ENCODE measurements at regions not wholly inside any gene's neighbourhood (a gene's known extent, or its start where the extent isn't known, plus 50 kb on each side); places are given as distances from the start of the nearest gene placed in this dataset.

- ChIA-PET CTCF (no interaction called here), POLR2A (no interaction called here)
- Histone ChIP-seq H3K4me1 (ENCODE audit: control extremely low read depth in 1 of 4, control insufficient read depth in 4 of 4, insufficient read depth in 4 of 4, low read length in 3 of 4) (no peaks in the 10 kb centered on the region), H3K9me3 (ENCODE audit: control extremely low read depth in 1 of 5, control insufficient read depth in 4 of 5, insufficient read depth in 2 of 5, low read depth in 1 of 5, low read length in 4 of 5) (no peaks in the 10 kb centered on the region), H3K27me3 (replicated peaks in 2 of 5; ENCODE audit: control insufficient read depth in 4 of 5, insufficient read depth in 5 of 5, low read length in 4 of 5) (peaks cover 0 to 23% (median 7%) of the 10 kb centered on the region in 5 experiments), H3K4me3 (ENCODE audit: control insufficient read depth in 1 of 7, extremely low read depth in 1 of 7, insufficient read depth in 4 of 7, low read depth in 2 of 7, low read length in 6 of 7) (no peak overlapping the region), H3K36me3 (ENCODE audit: control insufficient read depth in 4 of 4, insufficient read depth in 4 of 4, low read length in 3 of 4) (no peaks in the 10 kb centered on the region), H3K27ac (ENCODE audit: insufficient read depth in 1 of 2, low read depth in 1 of 2, low read length in 2 of 2, poor library complexity in 1 of 2, severe bottlenecking in 2 of 2) (no peak overlapping the region)
- 96% methylated on average over 4 of the region's 7 CpGs for WGBS (ENCODE audit: insufficient coverage)
- DNase-seq = no peak
Measured at GRCh38 chr10:130778166-130778545, 533.4 kb downstream of the TCERG1L start.

GRCh38 chr10:130780763-130781162, 530.8 kb downstream of the TCERG1L start:
- no peaks in the 10 kb centered on the region for H3K9me3 ChIP-seq (ENCODE audit: control extremely low read depth in 1 of 5, control insufficient read depth in 4 of 5, insufficient read depth in 2 of 5, low read depth in 1 of 5, low read length in 4 of 5)
- no peak overlapping the region for H3K4me3 ChIP-seq (ENCODE audit: control insufficient read depth in 1 of 7, extremely low read depth in 1 of 7, insufficient read depth in 4 of 7, low read depth in 2 of 7, low read length in 6 of 7)
- no peak overlapping the region for H3K27ac ChIP-seq (ENCODE audit: insufficient read depth in 1 of 2, low read depth in 1 of 2, low read length in 2 of 2, poor library complexity in 1 of 2, severe bottlenecking in 2 of 2)
- no peaks in the 10 kb centered on the region for H3K4me1 ChIP-seq (ENCODE audit: control extremely low read depth in 1 of 4, control insufficient read depth in 4 of 4, insufficient read depth in 4 of 4, low read length in 3 of 4)
- DNase-seq = no peak
- no peaks in the 10 kb centered on the region for H3K36me3 ChIP-seq (ENCODE audit: control insufficient read depth in 4 of 4, insufficient read depth in 4 of 4, low read length in 3 of 4)
- POLR2A ChIA-PET = no interaction called here
- CTCF ChIA-PET = no interaction called here
- WGBS (ENCODE audit: insufficient coverage) = 73% methylated on average over 7 of the region's 9 CpGs
- peaks cover 0 to 5% (median 0%) of the 10 kb centered on the region in 5 experiments for H3K27me3 ChIP-seq (replicated peaks in 2 of 5; ENCODE audit: control insufficient read depth in 4 of 5, insufficient read depth in 5 of 5, low read length in 4 of 5)

- 93% methylated on average over 4 of the region's 8 CpGs for WGBS (ENCODE audit: insufficient coverage)
- POLR2A ChIA-PET = no interaction called here
- CTCF ChIA-PET = no interaction called here
- no peak overlapping the region for H3K4me3 ChIP-seq (ENCODE audit: control insufficient read depth in 1 of 7, extremely low read depth in 1 of 7, insufficient read depth in 4 of 7, low read depth in 2 of 7, low read length in 6 of 7)
- no peaks in the 10 kb centered on the region for H3K9me3 ChIP-seq (ENCODE audit: control extremely low read depth in 1 of 5, control insufficient read depth in 4 of 5, insufficient read depth in 2 of 5, low read depth in 1 of 5, low read length in 4 of 5)
- no peak overlapping the region for H3K27ac ChIP-seq (ENCODE audit: insufficient read depth in 1 of 2, low read depth in 1 of 2, low read length in 2 of 2, poor library complexity in 1 of 2, severe bottlenecking in 2 of 2)
- H3K4me1 ChIP-seq (ENCODE audit: control extremely low read depth in 1 of 4, control insufficient read depth in 4 of 4, insufficient read depth in 4 of 4, low read length in 3 of 4) = no peaks in the 10 kb centered on the region
- no peaks in the 10 kb centered on the region for H3K36me3 ChIP-seq (ENCODE audit: control insufficient read depth in 4 of 4, insufficient read depth in 4 of 4, low read length in 3 of 4)
- peaks cover 0 to 3% (median 0%) of the 10 kb centered on the region in 5 experiments for H3K27me3 ChIP-seq (replicated peaks in 2 of 5; ENCODE audit: control insufficient read depth in 4 of 5, insufficient read depth in 5 of 5, low read length in 4 of 5)
- no peak for DNase-seq
Measured at GRCh38 chr10:130781206-130781605, 530.3 kb downstream of the TCERG1L start.

- DNase-seq = no peak
- CTCF ChIA-PET = no interaction called here
- Histone ChIP-seq H3K36me3 (ENCODE audit: control insufficient read depth in 4 of 4, insufficient read depth in 4 of 4, low read length in 3 of 4) (no peaks in the 10 kb centered on the region), H3K9me3 (ENCODE audit: control extremely low read depth in 1 of 5, control insufficient read depth in 4 of 5, insufficient read depth in 2 of 5, low read depth in 1 of 5, low read length in 4 of 5) (no peaks in the 10 kb centered on the region), H3K27ac (ENCODE audit: insufficient read depth in 1 of 2, low read depth in 1 of 2, low read length in 2 of 2, poor library complexity in 1 of 2, severe bottlenecking in 2 of 2) (no peak overlapping the region), H3K4me1 (ENCODE audit: control extremely low read depth in 1 of 4, control insufficient read depth in 4 of 4, insufficient read depth in 4 of 4, low read length in 3 of 4) (no peaks in the 10 kb centered on the region), H3K4me3 (ENCODE audit: control insufficient read depth in 1 of 7, extremely low read depth in 1 of 7, insufficient read depth in 4 of 7, low read depth in 2 of 7, low read length in 6 of 7) (no peak overlapping the region), H3K27me3 (replicated peaks in 2 of 5; ENCODE audit: control insufficient read depth in 4 of 5, insufficient read depth in 5 of 5, low read length in 4 of 5) (peaks cover 0 to 2% (median 0%) of the 10 kb centered on the region in 5 experiments)
- POLR2A ChIA-PET = no interaction called here
- 93% methylated on average over 5 of the region's 7 CpGs for WGBS (ENCODE audit: insufficient coverage)
Measured at GRCh38 chr10:130781623-130782022, 529.9 kb downstream of the TCERG1L start.

GRCh38 chr10:130782467-130782866, 529.1 kb downstream of the TCERG1L start:
- no peaks in the 10 kb centered on the region for H3K4me1 ChIP-seq (ENCODE audit: control extremely low read depth in 1 of 4, control insufficient read depth in 4 of 4, insufficient read depth in 4 of 4, low read length in 3 of 4)
- POLR2A ChIA-PET = no interaction called here
- 75% methylated on average over 9 of the region's 11 CpGs for WGBS (ENCODE audit: insufficient coverage)
- no peak overlapping the region for H3K27ac ChIP-seq (ENCODE audit: insufficient read depth in 1 of 2, low read depth in 1 of 2, low read length in 2 of 2, poor library complexity in 1 of 2, severe bottlenecking in 2 of 2)
- CTCF ChIA-PET = no interaction called here
- H3K36me3 ChIP-seq (ENCODE audit: control insufficient read depth in 4 of 4, insufficient read depth in 4 of 4, low read length in 3 of 4) = no peaks in the 10 kb centered on the region
- no peak for DNase-seq
- peaks cover 0 to 2% (median 0%) of the 10 kb centered on the region in 5 experiments for H3K27me3 ChIP-seq (replicated peaks in 2 of 5; ENCODE audit: control insufficient read depth in 4 of 5, insufficient read depth in 5 of 5, low read length in 4 of 5)
- H3K4me3 ChIP-seq (ENCODE audit: control insufficient read depth in 1 of 7, extremely low read depth in 1 of 7, insufficient read depth in 4 of 7, low read depth in 2 of 7, low read length in 6 of 7) = no peak overlapping the region
- no peaks in the 10 kb centered on the region for H3K9me3 ChIP-seq (ENCODE audit: control extremely low read depth in 1 of 5, control insufficient read depth in 4 of 5, insufficient read depth in 2 of 5, low read depth in 1 of 5, low read length in 4 of 5)

GRCh38 chr10:130784326-130784725, 527.2 kb downstream of the TCERG1L start:
- no peaks in the 10 kb centered on the region for H3K36me3 ChIP-seq (ENCODE audit: control insufficient read depth in 4 of 4, insufficient read depth in 4 of 4, low read length in 3 of 4)
- DNase-seq = no peak
- H3K27me3 ChIP-seq (replicated peaks in 2 of 5; ENCODE audit: control insufficient read depth in 4 of 5, insufficient read depth in 5 of 5, low read length in 4 of 5) = peaks cover 0 to 2% (median 0%) of the 10 kb centered on the region in 5 experiments
- no peaks in the 10 kb centered on the region for H3K9me3 ChIP-seq (ENCODE audit: control extremely low read depth in 1 of 5, control insufficient read depth in 4 of 5, insufficient read depth in 2 of 5, low read depth in 1 of 5, low read length in 4 of 5)
- no peaks in the 10 kb centered on the region for H3K4me1 ChIP-seq (ENCODE audit: control extremely low read depth in 1 of 4, control insufficient read depth in 4 of 4, insufficient read depth in 4 of 4, low read length in 3 of 4)
- H3K4me3 ChIP-seq (ENCODE audit: control insufficient read depth in 1 of 7, extremely low read depth in 1 of 7, insufficient read depth in 4 of 7, low read depth in 2 of 7, low read length in 6 of 7) = no peak overlapping the region
- CTCF ChIA-PET = no interaction called here
- POLR2A ChIA-PET = no interaction called here
- WGBS (ENCODE audit: insufficient coverage) = 94% methylated on average over 8 of the region's 12 CpGs
- H3K27ac ChIP-seq (ENCODE audit: insufficient read depth in 1 of 2, low read depth in 1 of 2, low read length in 2 of 2, poor library complexity in 1 of 2, severe bottlenecking in 2 of 2) = no peak overlapping the region

- POLR2A ChIA-PET = no interaction called here
- H3K27ac ChIP-seq (ENCODE audit: insufficient read depth in 1 of 2, low read depth in 1 of 2, low read length in 2 of 2, poor library complexity in 1 of 2, severe bottlenecking in 2 of 2) = no peak overlapping the region
- no peaks in the 10 kb centered on the region for H3K9me3 ChIP-seq (ENCODE audit: control extremely low read depth in 1 of 5, control insufficient read depth in 4 of 5, insufficient read depth in 2 of 5, low read depth in 1 of 5, low read length in 4 of 5)
- no peaks in the 10 kb centered on the region for H3K4me1 ChIP-seq (ENCODE audit: control extremely low read depth in 1 of 4, control insufficient read depth in 4 of 4, insufficient read depth in 4 of 4, low read length in 3 of 4)
- CTCF ChIA-PET = no interaction called here
- no peak overlapping the region for H3K4me3 ChIP-seq (ENCODE audit: control insufficient read depth in 1 of 7, extremely low read depth in 1 of 7, insufficient read depth in 4 of 7, low read depth in 2 of 7, low read length in 6 of 7)
- DNase-seq = no peak
- no peaks in the 10 kb centered on the region for H3K27me3 ChIP-seq (replicated peaks in 2 of 5; ENCODE audit: control insufficient read depth in 4 of 5, insufficient read depth in 5 of 5, low read length in 4 of 5)
- no peaks in the 10 kb centered on the region for H3K36me3 ChIP-seq (ENCODE audit: control insufficient read depth in 4 of 4, insufficient read depth in 4 of 4, low read length in 3 of 4)
- 90% methylated on average over 17 of the region's 20 CpGs for WGBS (ENCODE audit: insufficient coverage)
Measured at GRCh38 chr10:130786365-130786966, 525.1 kb downstream of the TCERG1L start.
